WTC11 (cell line): ENCODE measurements at regions not wholly inside any gene's neighbourhood (a gene's known extent, or its start where the extent isn't known, plus 50 kb on each side); places are given as distances from the start of the nearest gene placed in this dataset.

Source experiments
- ATAC-seq: fragments of 200-7000 bp; cut with Tn5 transposase; 2 replicates; pipeline ENCODE4 v1.10.0; 2021; ENCODE audit warnings: mild to moderate bottlenecking, moderate library complexity
- CTCF ChIA-PET: fragments of 300-600 bp; sonication (Branson Sonifier 250); formaldehyde crosslinking; loops from one replicate; lab custom pipeline; 2021; ENCODE audit warnings: antibody characterized with exemption; lab: Charles Lee
- POLR2A ChIA-PET: fragments of 350-600 bp; sonication (Branson Sonifier 250); formaldehyde crosslinking; loops from one replicate; lab custom pipeline; 2021; ENCODE audit warnings: antibody characterized with exemption; lab: Charles Lee
- DNase-seq: peaks from one replicate; pipeline ENCODE4 v3.0.0; 2021; ENCODE audit warnings: low spot score
- H3K27ac Mint-ChIP-seq: 2 replicates; pipeline ENCODE4 v1.8.0; 2021; ENCODE audit warnings: mixed read lengths
- H3K27me3 Mint-ChIP-seq: 2 replicates; pipeline ENCODE4 v1.8.0; 2021; ENCODE audit warnings: low read depth, mild to moderate bottlenecking, moderate library complexity, mixed read lengths
- H3K36me3 Mint-ChIP-seq: 2 replicates; pipeline ENCODE4 v1.8.0; 2021; ENCODE audit warnings: mixed read lengths
- H3K4me1 Mint-ChIP-seq: 2 replicates; pipeline ENCODE4 v1.8.0; 2022; ENCODE audit warnings: mixed read lengths
- H3K4me3 Mint-ChIP-seq: 2 replicates; pipeline ENCODE4 v1.8.0; 2021; ENCODE audit warnings: mild to moderate bottlenecking, moderate library complexity, mixed read lengths
- H3K9me3 Mint-ChIP-seq: 2 replicates; pipeline ENCODE4 v1.8.0; 2021; ENCODE audit warnings: mixed read lengths
- ATF3 ChIP-seq: sonication (generic); formaldehyde crosslinking; conservative IDR thresholded peaks from 2 replicates; pipeline ENCODE4 v1.8.1; 2022; ENCODE audit warnings: mild to moderate bottlenecking, missing genetic modification reagents
- E2F5 ChIP-seq: sonication (generic); formaldehyde crosslinking; IDR thresholded peaks from 2 replicates; pipeline ENCODE4 v1.8.1; 2022; ENCODE audit warnings: mild to moderate bottlenecking, moderate library complexity, missing genetic modification reagents
- ETV6 ChIP-seq: sonication (generic); formaldehyde crosslinking; IDR thresholded peaks from 2 replicates; pipeline ENCODE4 v1.8.1; 2022; ENCODE audit warnings: mild to moderate bottlenecking, missing genetic modification reagents
- GABPB1 ChIP-seq: sonication (generic); formaldehyde crosslinking; IDR thresholded peaks from 2 replicates; pipeline ENCODE4 v1.8.1; 2023; ENCODE audit warnings: mild to moderate bottlenecking, missing genetic modification reagents
- NFYB ChIP-seq: sonication (generic); formaldehyde crosslinking; conservative IDR thresholded peaks from 2 replicates; pipeline ENCODE4 v1.8.0; 2022; ENCODE audit warnings: low read depth, missing genetic modification reagents
- SMAD4 ChIP-seq: sonication (generic); formaldehyde crosslinking; IDR thresholded peaks from 2 replicates; pipeline ENCODE4 v1.8.0; 2022; ENCODE audit warnings: mild to moderate bottlenecking, missing genetic modification reagents
- SOX15 ChIP-seq: fragments of 250-450 bp; sonication (Bioruptor Pico); IDR thresholded peaks from 2 replicates; pipeline ENCODE4 v1.9.0; 2021; ENCODE audit warnings: mild to moderate bottlenecking
- SP1 ChIP-seq: sonication (generic); formaldehyde crosslinking; conservative IDR thresholded peaks from 2 replicates; pipeline ENCODE4 v1.8.1; 2022; ENCODE audit warnings: missing genetic modification reagents
- ZBTB21 ChIP-seq: sonication (generic); formaldehyde crosslinking; IDR thresholded peaks from 2 replicates; pipeline ENCODE4 v1.8.1; 2023; ENCODE audit warnings: mild to moderate bottlenecking, missing genetic modification reagents, borderline replicate concordance
- ZNF138 ChIP-seq: sonication (generic); formaldehyde crosslinking; conservative IDR thresholded peaks from 2 replicates; pipeline ENCODE4 v1.8.1; 2022; ENCODE audit warnings: mild to moderate bottlenecking, moderate library complexity, missing genetic modification reagents
- ZNF219 ChIP-seq: sonication (generic); formaldehyde crosslinking; IDR thresholded peaks from 2 replicates; pipeline ENCODE4 v1.8.0; 2023; ENCODE audit warnings: missing genetic modification reagents, mild to moderate bottlenecking, borderline replicate concordance
- ZNF396 ChIP-seq: fragments of 250-450 bp; sonication (Bioruptor Pico); IDR thresholded peaks from 2 replicates; pipeline ENCODE4 v1.8.0; 2021; ENCODE audit warnings: mild to moderate bottlenecking, moderate library complexity, borderline replicate concordance
- ZNF512 ChIP-seq: sonication (generic); formaldehyde crosslinking; IDR thresholded peaks from 2 replicates; pipeline ENCODE4 v1.8.1; 2022; ENCODE audit warnings: missing genetic modification reagents, borderline replicate concordance
- TF ChIP-seq, protein P1 (sequence below): sonication (generic); formaldehyde crosslinking; IDR thresholded peaks from 2 replicates; pipeline ENCODE4 v1.8.1; 2023; ENCODE audit warnings: mild to moderate bottlenecking, missing genetic modification reagents, moderate library complexity
- TF ChIP-seq, protein P2 (sequence below): fragments of 250-450 bp; sonication (Bioruptor Pico); IDR thresholded peaks from 2 replicates; pipeline ENCODE4 v2.1.2; 2022; ENCODE audit warnings: mild to moderate bottlenecking, moderate library complexity
- TF ChIP-seq, protein P3 (sequence below): sonication (generic); formaldehyde crosslinking; IDR thresholded peaks from 2 replicates; pipeline ENCODE4 v1.8.1; 2023; ENCODE audit warnings: mild to moderate bottlenecking, moderate library complexity, missing genetic modification reagents
- TF ChIP-seq, protein P4 (sequence below): sonication (generic); formaldehyde crosslinking; IDR thresholded peaks from 2 replicates; pipeline ENCODE4 v1.8.0; 2022; ENCODE audit warnings: mild to moderate bottlenecking, missing genetic modification reagents
- TF ChIP-seq, protein P5 (sequence below): fragments of 250-450 bp; sonication (Bioruptor Pico); IDR thresholded peaks from 2 replicates; pipeline ENCODE4 v1.9.0; 2021; ENCODE audit warnings: mild to moderate bottlenecking, borderline replicate concordance
- TF ChIP-seq, protein P6 (sequence below): fragments of 200-600 bp; IDR thresholded peaks from 2 replicates; pipeline ENCODE4 v1.8.0; 2022; ENCODE audit warnings: antibody characterized with exemption

DNA sequence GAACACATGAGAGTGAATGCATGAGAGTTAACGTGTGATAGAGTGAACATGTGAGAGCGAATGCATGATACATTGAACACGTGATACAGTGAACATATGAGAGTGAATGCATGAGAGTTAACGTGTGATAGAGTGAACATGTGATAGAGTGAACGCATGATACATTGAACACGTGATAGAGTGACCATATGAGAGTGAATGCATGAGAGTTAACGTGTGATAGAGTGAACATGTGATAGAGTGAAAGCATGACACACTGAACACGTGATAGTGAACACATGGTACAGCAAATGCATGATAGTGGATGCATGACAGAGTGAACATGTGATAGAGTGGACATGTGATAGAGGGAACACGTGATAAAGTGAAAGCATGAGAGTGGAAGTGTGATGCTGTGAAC, 517.9 kb downstream of the EIPR1 start (continued):
- TF ChIP-seq, protein P1, sequence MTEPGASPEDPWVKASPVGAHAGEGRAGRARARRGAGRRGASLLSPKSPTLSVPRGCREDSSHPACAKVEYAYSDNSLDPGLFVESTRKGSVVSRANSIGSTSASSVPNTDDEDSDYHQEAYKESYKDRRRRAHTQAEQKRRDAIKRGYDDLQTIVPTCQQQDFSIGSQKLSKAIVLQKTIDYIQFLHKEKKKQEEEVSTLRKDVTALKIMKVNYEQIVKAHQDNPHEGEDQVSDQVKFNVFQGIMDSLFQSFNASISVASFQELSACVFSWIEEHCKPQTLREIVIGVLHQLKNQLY (CRISPR knock-in tag): no peak
- TF ChIP-seq, protein P2, sequence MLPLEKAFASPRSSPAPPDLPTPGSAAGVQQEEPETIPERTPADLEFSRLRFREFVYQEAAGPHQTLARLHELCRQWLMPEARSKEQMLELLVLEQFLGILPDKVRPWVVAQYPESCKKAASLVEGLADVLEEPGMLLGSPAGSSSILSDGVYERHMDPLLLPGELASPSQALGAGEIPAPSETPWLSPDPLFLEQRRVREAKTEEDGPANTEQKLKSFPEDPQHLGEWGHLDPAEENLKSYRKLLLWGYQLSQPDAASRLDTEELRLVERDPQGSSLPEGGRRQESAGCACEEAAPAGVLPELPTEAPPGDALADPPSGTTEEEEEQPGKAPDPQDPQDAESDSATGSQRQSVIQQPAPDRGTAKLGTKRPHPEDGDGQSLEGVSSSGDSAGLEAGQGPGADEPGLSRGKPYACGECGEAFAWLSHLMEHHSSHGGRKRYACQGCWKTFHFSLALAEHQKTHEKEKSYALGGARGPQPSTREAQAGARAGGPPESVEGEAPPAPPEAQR (CRISPR knock-in tag): no peak
- TF ChIP-seq NFYB (CRISPR knock-in tag) (no peak), ZNF512 (CRISPR knock-in tag) (no peak), ZNF138 (CRISPR knock-in tag) (no peak), ZBTB21 (no peak), E2F5 (no peak), ATF3 (no peak), GABPB1 (CRISPR knock-in tag) (no peak)
- TF ChIP-seq, protein P3, sequence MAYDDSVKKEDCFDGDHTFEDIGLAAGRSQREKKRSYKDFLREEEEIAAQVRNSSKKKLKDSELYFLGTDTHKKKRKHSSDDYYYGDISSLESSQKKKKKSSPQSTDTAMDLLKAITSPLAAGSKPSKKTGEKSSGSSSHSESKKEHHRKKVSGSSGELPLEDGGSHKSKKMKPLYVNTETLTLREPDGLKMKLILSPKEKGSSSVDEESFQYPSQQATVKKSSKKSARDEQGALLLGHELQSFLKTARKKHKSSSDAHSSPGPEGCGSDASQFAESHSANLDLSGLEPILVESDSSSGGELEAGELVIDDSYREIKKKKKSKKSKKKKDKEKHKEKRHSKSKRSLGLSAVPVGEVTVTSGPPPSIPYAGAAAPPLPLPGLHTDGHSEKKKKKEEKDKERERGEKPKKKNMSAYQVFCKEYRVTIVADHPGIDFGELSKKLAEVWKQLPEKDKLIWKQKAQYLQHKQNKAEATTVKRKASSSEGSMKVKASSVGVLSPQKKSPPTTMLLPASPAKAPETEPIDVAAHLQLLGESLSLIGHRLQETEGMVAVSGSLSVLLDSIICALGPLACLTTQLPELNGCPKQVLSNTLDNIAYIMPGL (CRISPR knock-in tag): no peak
- TF ChIP-seq, all 79 proteins: peak for 0

- peaks cover 8% of the 10 kb centered on the region for H3K9me3 Mint-ChIP-seq
- no peak overlapping the region for H3K27ac Mint-ChIP-seq
- ChIA-PET CTCF (no interaction called here), POLR2A (no interaction called here)
- H3K4me1 Mint-ChIP-seq: no peaks in the 10 kb centered on the region
- H3K36me3 Mint-ChIP-seq: no peaks in the 10 kb centered on the region
- no peak for ATAC-seq
- no peak for DNase-seq
- no peak overlapping the region for H3K4me3 Mint-ChIP-seq
- TF ChIP-seq ETV6 (CRISPR knock-in tag) (no peak), SP1 (CRISPR knock-in tag) (no peak), ZNF396 (CRISPR knock-in tag) (no peak), SMAD4 (CRISPR knock-in tag) (no peak)
- no peaks in the 10 kb centered on the region for H3K27me3 Mint-ChIP-seq
These were observed 518.5 kb downstream of the EIPR1 start for GRCh38 chr2:2859164-2859563.

DNA sequence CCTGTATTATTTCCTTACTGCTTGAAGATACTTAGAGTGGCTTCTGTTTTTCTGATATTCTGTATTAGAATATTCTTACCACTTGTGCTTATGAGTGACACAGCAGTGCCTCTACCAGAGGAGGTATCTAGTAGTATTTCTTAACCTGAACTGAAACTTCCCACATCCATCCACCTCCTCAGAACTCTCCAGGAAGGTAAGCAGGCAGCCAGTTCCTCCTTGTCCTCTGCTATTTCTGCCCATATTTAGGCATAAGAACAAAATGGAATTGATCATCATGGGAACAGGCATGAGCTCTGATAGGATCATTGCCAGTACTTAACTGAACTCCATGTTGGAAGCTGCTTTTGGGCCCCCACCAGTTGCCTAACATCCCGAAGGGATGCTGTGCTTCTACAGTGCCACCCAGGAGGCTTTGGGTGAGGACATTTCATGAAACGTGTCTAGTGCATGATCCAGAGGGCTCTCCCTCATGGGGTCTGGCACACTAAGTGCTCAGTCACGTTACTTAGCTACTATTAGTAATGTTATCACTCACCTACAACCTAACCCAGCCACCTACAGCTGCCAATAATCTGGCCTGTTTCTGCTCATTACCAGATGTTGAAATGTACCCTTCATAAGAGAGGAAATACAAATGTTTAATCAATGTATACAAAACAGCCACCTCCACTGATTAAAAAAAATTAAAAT, 520.7 kb downstream of the EIPR1 start:
- H3K27me3 Mint-ChIP-seq: no peaks in the 10 kb centered on the region
- H3K4me3 Mint-ChIP-seq: no peak overlapping the region
- no peaks in the 10 kb centered on the region for H3K9me3 Mint-ChIP-seq
- no peak for ATAC-seq
- CTCF ChIA-PET: no interaction called here
- no peak for DNase-seq
- no peaks in the 10 kb centered on the region for H3K4me1 Mint-ChIP-seq
- no peak overlapping the region for H3K27ac Mint-ChIP-seq
- H3K36me3 Mint-ChIP-seq: no peaks in the 10 kb centered on the region
- POLR2A ChIA-PET: no interaction called here
- TF ChIP-seq, protein P4, sequence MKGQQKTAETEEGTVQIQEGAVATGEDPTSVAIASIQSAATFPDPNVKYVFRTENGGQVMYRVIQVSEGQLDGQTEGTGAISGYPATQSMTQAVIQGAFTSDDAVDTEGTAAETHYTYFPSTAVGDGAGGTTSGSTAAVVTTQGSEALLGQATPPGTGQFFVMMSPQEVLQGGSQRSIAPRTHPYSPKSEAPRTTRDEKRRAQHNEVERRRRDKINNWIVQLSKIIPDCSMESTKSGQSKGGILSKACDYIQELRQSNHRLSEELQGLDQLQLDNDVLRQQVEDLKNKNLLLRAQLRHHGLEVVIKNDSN (CRISPR knock-in tag): no peak
- TF ChIP-seq, protein P5, sequence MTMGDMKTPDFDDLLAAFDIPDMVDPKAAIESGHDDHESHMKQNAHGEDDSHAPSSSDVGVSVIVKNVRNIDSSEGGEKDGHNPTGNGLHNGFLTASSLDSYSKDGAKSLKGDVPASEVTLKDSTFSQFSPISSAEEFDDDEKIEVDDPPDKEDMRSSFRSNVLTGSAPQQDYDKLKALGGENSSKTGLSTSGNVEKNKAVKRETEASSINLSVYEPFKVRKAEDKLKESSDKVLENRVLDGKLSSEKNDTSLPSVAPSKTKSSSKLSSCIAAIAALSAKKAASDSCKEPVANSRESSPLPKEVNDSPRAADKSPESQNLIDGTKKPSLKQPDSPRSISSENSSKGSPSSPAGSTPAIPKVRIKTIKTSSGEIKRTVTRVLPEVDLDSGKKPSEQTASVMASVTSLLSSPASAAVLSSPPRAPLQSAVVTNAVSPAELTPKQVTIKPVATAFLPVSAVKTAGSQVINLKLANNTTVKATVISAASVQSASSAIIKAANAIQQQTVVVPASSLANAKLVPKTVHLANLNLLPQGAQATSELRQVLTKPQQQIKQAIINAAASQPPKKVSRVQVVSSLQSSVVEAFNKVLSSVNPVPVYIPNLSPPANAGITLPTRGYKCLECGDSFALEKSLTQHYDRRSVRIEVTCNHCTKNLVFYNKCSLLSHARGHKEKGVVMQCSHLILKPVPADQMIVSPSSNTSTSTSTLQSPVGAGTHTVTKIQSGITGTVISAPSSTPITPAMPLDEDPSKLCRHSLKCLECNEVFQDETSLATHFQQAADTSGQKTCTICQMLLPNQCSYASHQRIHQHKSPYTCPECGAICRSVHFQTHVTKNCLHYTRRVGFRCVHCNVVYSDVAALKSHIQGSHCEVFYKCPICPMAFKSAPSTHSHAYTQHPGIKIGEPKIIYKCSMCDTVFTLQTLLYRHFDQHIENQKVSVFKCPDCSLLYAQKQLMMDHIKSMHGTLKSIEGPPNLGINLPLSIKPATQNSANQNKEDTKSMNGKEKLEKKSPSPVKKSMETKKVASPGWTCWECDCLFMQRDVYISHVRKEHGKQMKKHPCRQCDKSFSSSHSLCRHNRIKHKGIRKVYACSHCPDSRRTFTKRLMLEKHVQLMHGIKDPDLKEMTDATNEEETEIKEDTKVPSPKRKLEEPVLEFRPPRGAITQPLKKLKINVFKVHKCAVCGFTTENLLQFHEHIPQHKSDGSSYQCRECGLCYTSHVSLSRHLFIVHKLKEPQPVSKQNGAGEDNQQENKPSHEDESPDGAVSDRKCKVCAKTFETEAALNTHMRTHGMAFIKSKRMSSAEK: no peak
- TF ChIP-seq, protein P6, sequence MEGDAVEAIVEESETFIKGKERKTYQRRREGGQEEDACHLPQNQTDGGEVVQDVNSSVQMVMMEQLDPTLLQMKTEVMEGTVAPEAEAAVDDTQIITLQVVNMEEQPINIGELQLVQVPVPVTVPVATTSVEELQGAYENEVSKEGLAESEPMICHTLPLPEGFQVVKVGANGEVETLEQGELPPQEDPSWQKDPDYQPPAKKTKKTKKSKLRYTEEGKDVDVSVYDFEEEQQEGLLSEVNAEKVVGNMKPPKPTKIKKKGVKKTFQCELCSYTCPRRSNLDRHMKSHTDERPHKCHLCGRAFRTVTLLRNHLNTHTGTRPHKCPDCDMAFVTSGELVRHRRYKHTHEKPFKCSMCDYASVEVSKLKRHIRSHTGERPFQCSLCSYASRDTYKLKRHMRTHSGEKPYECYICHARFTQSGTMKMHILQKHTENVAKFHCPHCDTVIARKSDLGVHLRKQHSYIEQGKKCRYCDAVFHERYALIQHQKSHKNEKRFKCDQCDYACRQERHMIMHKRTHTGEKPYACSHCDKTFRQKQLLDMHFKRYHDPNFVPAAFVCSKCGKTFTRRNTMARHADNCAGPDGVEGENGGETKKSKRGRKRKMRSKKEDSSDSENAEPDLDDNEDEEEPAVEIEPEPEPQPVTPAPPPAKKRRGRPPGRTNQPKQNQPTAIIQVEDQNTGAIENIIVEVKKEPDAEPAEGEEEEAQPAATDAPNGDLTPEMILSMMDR: no peak
- no peak for TF ChIP-seq SOX15
- no peak for TF ChIP-seq ZNF219
